Liver (tissue), 8 donors: ENCODE measurements at regions not wholly inside any gene's neighbourhood (a gene's known extent, or its start where the extent isn't known, plus 50 kb on each side); places are given as distances from the start of the nearest gene placed in this dataset.
A peak's percentile ranks its signal among the peaks of the same experiment; 100 is the strongest.

Source experiments
- DNase-seq: peaks from one replicate; pipeline ENCODE4 v3.0.0-alpha.2; 2017; ENCODE audit warnings: low spot score
- H3K27ac ChIP-seq, 2 donors: one replicate each; pipeline ENCODE4 v1.7.0; 2013; ENCODE audit warnings: inconsistent platforms in 2 of 2, low read length in 2 of 2, control low read depth in 1 of 2, low read depth in 1 of 2, mild to moderate bottlenecking in 1 of 2
- H3K27me3 ChIP-seq, 4 donors: one replicate each; pipeline versions ENCODE4 v1.6.1 to v1.7.0; 2013; ENCODE audit warnings: low read length in 3 of 4, inconsistent platforms in 1 of 4, mild to moderate bottlenecking in 1 of 4, moderate library complexity in 1 of 4; ENCODE audit not compliant: control insufficient read depth in 4 of 4, insufficient read depth in 4 of 4
- H3K36me3 ChIP-seq, 4 donors: one replicate each; pipeline versions ENCODE4 v1.6.1 to v1.7.0; 2013; ENCODE audit warnings: low read length in 3 of 4, mild to moderate bottlenecking in 3 of 4, low read depth in 1 of 4, moderate library complexity in 1 of 4; ENCODE audit not compliant: control insufficient read depth in 4 of 4, insufficient read depth in 3 of 4
- H3K4me1 ChIP-seq, 4 donors: one replicate each; pipeline versions ENCODE4 v1.6.1 to v1.7.0; 2013; ENCODE audit warnings: low read length in 3 of 4, mild to moderate bottlenecking in 3 of 4, moderate library complexity in 1 of 4; ENCODE audit not compliant: control insufficient read depth in 4 of 4, insufficient read depth in 4 of 4
- H3K4me3 ChIP-seq, 3 donors: one replicate each; pipeline versions ENCODE4 v1.6.1 to v1.7.0; 2013; ENCODE audit warnings: low read length in 3 of 3, control low read depth in 1 of 3, low read depth in 1 of 3, mild to moderate bottlenecking in 1 of 3
- H3K9ac ChIP-seq, 2 donors: one replicate each; pipeline ENCODE4 v1.7.0; 2013; ENCODE audit warnings: low read length in 2 of 2, mild to moderate bottlenecking in 2 of 2, moderate library complexity in 2 of 2, control low read depth in 1 of 2, low read depth in 1 of 2
- H3K9me3 ChIP-seq, 4 donors: one replicate each; pipeline versions ENCODE4 v1.6.1 to v1.7.0; 2013; ENCODE audit warnings: low read length in 3 of 4; ENCODE audit not compliant: control insufficient read depth in 4 of 4
- CTCF ChIP-seq: fragments of 150-350 bp; IDR thresholded peaks from 2 replicates; pipeline ENCODE4 v1.5.1; 2017; ENCODE audit warnings: improper control_type of control experiment, low read depth, low read length; ENCODE audit not compliant: missing input control
- EGR1 ChIP-seq, 2 donors: IDR thresholded peaks; 2 replicates each; pipeline ENCODE4 v1.6.1; 2016 to 2018; ENCODE audit warnings: antibody characterized with exemption in 2 of 2, low read depth in 2 of 2
- FOXA1 ChIP-seq: IDR thresholded peaks from 2 replicates; pipeline ENCODE4 v1.6.1; 2016; ENCODE audit warnings: antibody characterized with exemption
- FOXA2 ChIP-seq: IDR thresholded peaks from 2 replicates; pipeline ENCODE4 v1.6.1; 2016; ENCODE audit warnings: antibody characterized with exemption
- GABPA ChIP-seq, 2 donors: IDR thresholded peaks in 1 of 2; conservative IDR thresholded peaks in 1 of 2; 2 replicates each; pipeline ENCODE4 v1.6.1; 2016; ENCODE audit warnings: antibody characterized with exemption in 2 of 2, mild to moderate bottlenecking in 1 of 2, moderate library complexity in 1 of 2
- HNF4A ChIP-seq, 2 donors: conservative IDR thresholded peaks; 2 replicates each; pipeline ENCODE4 v1.6.1; 2016; ENCODE audit warnings: antibody characterized with exemption in 2 of 2, mild to moderate bottlenecking in 2 of 2
- HNF4G ChIP-seq: IDR thresholded peaks from 2 replicates; pipeline ENCODE4 v1.6.1; 2016; ENCODE audit warnings: antibody characterized with exemption
- JUND ChIP-seq, 2 donors: IDR thresholded peaks; 2 replicates each; pipeline ENCODE4 v1.6.1; 2016; ENCODE audit warnings: antibody characterized with exemption in 2 of 2
- NR2F2 ChIP-seq: IDR thresholded peaks from 2 replicates; pipeline ENCODE4 v1.6.1; 2016; ENCODE audit warnings: antibody characterized with exemption
- RAD21 ChIP-seq, 2 donors: IDR thresholded peaks; 2 replicates each; pipeline ENCODE4 v1.6.1; 2016; ENCODE audit warnings: antibody characterized with exemption in 2 of 2, mild to moderate bottlenecking in 2 of 2
- TAF1 ChIP-seq: conservative IDR thresholded peaks from 2 replicates; pipeline ENCODE4 v1.6.1; 2016; ENCODE audit warnings: antibody characterized with exemption, mild to moderate bottlenecking
- YY1 ChIP-seq: IDR thresholded peaks from 2 replicates; pipeline ENCODE4 v1.6.1; 2016; ENCODE audit warnings: antibody characterized with exemption, mild to moderate bottlenecking
- ZBTB33 ChIP-seq: IDR thresholded peaks from 2 replicates; pipeline ENCODE4 v1.6.1; 2016; ENCODE audit warnings: antibody characterized with exemption
- WGBS: extraction: QIAGEN DNeasy Blood & Tissue Kit; methylation state at CpG from one replicate; pipeline ENCODE4 v1.1.7; 2013; 5-methylcytosine and 5-hydroxymethylcytosine counted together
- TF ChIP-seq, protein P1 (sequence below): IDR thresholded peaks from 2 replicates; pipeline ENCODE4 v1.6.1; 2016; ENCODE audit warnings: antibody characterized with exemption
- TF ChIP-seq, protein P2 (sequence below): IDR thresholded peaks from 2 replicates; pipeline ENCODE4 v1.6.1; 2016; ENCODE audit warnings: antibody characterized with exemption, mild to moderate bottlenecking
- TF ChIP-seq, protein P3 (sequence below): IDR thresholded peaks from 2 replicates; pipeline ENCODE4 v1.6.1; 2016; ENCODE audit warnings: antibody characterized with exemption
- donor health status: healthy.
- donor health status: healthy.
- donor health status: healthy.
- donor health status: healthy.
- donor health status: healthy.

- no peak for TF ChIP-seq FOXA1
- TF ChIP-seq JUND (IDR thresholded peaks at IDR 0.05): no peak
- TF ChIP-seq NR2F2: no peak
- TF ChIP-seq CTCF: no peak
- no peak for TF ChIP-seq TAF1
- TF ChIP-seq ZBTB33: no peak
- no peak for TF ChIP-seq FOXA2
- no peak for TF ChIP-seq EGR1 (IDR thresholded peaks at IDR 0.05; ENCODE audit: low read depth in 2 of 2)
- no peak for TF ChIP-seq RAD21 (IDR thresholded peaks at IDR 0.05)
- TF ChIP-seq, protein P1, sequence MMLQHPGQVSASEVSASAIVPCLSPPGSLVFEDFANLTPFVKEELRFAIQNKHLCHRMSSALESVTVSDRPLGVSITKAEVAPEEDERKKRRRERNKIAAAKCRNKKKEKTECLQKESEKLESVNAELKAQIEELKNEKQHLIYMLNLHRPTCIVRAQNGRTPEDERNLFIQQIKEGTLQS: no peak
- no peak for TF ChIP-seq HNF4A (conservative IDR thresholded peaks at IDR 0.05)
- TF ChIP-seq HNF4G: no peak
- H3K9ac ChIP-seq: no peak overlapping the region
- 90% methylated on average over 5 of the region's 5 CpGs for WGBS
Measured at GRCh38 chr6:140437619-140438345, 1063.3 kb upstream of the CITED2 start.

GRCh38 chr6:140436023-140436811 lies 1061.8 kb upstream of the CITED2 start:
- Histone ChIP-seq H3K4me1 (peaks cover 0 to 5% (median 4%) of the 10 kb centered on the region in 4 donors), H3K36me3 (no peaks in the 10 kb centered on the region), H3K27ac (no peak overlapping the region), H3K9ac (no peak overlapping the region), H3K4me3 (no peak overlapping the region), H3K27me3 (no peaks in the 10 kb centered on the region), H3K9me3 (peaks cover 0 to 4% (median 0%) of the 10 kb centered on the region in 4 donors)
- 67% methylated on average over 2 of the region's 2 CpGs for WGBS
- DNase-seq: no peak
- TF ChIP-seq TAF1 (no peak), HNF4G (no peak), CTCF (no peak), HNF4A (conservative IDR thresholded peaks at IDR 0.05) (peak; percentile 17 to 26), RAD21 (IDR thresholded peaks at IDR 0.05) (peak; percentile 12 to 57), FOXA1 (peak; percentile 37), YY1 (no peak), GABPA (IDR thresholded peaks at IDR 0.05 in 1 of 2, conservative IDR thresholded peaks at IDR 0.05 in 1 of 2) (no peak), EGR1 (IDR thresholded peaks at IDR 0.05; ENCODE audit: low read depth in 2 of 2) (no peak), JUND (IDR thresholded peaks at IDR 0.05) (no peak), FOXA2 (peak; percentile 66)
- TF ChIP-seq, protein P1: no peak
- TF ChIP-seq, protein P2, sequence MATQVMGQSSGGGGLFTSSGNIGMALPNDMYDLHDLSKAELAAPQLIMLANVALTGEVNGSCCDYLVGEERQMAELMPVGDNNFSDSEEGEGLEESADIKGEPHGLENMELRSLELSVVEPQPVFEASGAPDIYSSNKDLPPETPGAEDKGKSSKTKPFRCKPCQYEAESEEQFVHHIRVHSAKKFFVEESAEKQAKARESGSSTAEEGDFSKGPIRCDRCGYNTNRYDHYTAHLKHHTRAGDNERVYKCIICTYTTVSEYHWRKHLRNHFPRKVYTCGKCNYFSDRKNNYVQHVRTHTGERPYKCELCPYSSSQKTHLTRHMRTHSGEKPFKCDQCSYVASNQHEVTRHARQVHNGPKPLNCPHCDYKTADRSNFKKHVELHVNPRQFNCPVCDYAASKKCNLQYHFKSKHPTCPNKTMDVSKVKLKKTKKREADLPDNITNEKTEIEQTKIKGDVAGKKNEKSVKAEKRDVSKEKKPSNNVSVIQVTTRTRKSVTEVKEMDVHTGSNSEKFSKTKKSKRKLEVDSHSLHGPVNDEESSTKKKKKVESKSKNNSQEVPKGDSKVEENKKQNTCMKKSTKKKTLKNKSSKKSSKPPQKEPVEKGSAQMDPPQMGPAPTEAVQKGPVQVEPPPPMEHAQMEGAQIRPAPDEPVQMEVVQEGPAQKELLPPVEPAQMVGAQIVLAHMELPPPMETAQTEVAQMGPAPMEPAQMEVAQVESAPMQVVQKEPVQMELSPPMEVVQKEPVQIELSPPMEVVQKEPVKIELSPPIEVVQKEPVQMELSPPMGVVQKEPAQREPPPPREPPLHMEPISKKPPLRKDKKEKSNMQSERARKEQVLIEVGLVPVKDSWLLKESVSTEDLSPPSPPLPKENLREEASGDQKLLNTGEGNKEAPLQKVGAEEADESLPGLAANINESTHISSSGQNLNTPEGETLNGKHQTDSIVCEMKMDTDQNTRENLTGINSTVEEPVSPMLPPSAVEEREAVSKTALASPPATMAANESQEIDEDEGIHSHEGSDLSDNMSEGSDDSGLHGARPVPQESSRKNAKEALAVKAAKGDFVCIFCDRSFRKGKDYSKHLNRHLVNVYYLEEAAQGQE: no peak
- TF ChIP-seq, protein P3, sequence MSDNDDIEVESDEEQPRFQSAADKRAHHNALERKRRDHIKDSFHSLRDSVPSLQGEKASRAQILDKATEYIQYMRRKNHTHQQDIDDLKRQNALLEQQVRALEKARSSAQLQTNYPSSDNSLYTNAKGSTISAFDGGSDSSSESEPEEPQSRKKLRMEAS: no peak

More at GRCh38 chr6:140437619-140438345, 1063.3 kb upstream of the CITED2 start:
- no peak overlapping the region for H3K27ac ChIP-seq
- H3K36me3 ChIP-seq: no peaks in the 10 kb centered on the region
- H3K4me1 ChIP-seq: peaks cover 0 to 5% (median 4%) of the 10 kb centered on the region in 4 donors
- H3K9me3 ChIP-seq: peaks cover 0 to 4% (median 0%) of the 10 kb centered on the region in 4 donors
- H3K4me3 ChIP-seq: no peak overlapping the region
- H3K27me3 ChIP-seq: no peaks in the 10 kb centered on the region
- no peak for DNase-seq
